CD4-positive, alpha-beta memory T cell (primary cell): ENCODE measurements at regions not wholly inside any gene's neighbourhood (a gene's known extent, or its start where the extent isn't known, plus 50 kb on each side); places are given as distances from the start of the nearest gene placed in this dataset.

Experiments
- CTCF ChIA-PET: fragments of 350-600 bp; sonication (Branson Sonifier 250); formaldehyde crosslinking; loops from one replicate; lab custom pipeline; 2021; ENCODE audit warnings: inconsistent platforms; ENCODE audit not compliant: partially characterized antibody; lab: Charles Lee
- POLR2A ChIA-PET: fragments of 350-600 bp; sonication (Branson Sonifier 250); formaldehyde crosslinking; loops from one replicate; lab custom pipeline; 2021; ENCODE audit not compliant: partially characterized antibody; lab: Charles Lee
- DNase-seq, 5 donors: peaks; one replicate each; pipeline versions ENCODE4 v3.0.0 to v3.0.0-alpha.2; 2020 to 2022; ENCODE audit warnings: mixed read lengths in 1 of 5
- H3K27ac ChIP-seq: one replicate; pipeline ENCODE4 v1.7.0; 2013; ENCODE audit warnings: low read depth, low read length
- H3K27me3 ChIP-seq: 2 replicates; pipeline ENCODE4 v1.7.0; 2013; ENCODE audit warnings: mild to moderate bottlenecking, low read length, moderate library complexity; ENCODE audit not compliant: insufficient read depth
- H3K36me3 ChIP-seq: 2 replicates; pipeline ENCODE4 v1.7.0; 2013; ENCODE audit warnings: mild to moderate bottlenecking, low read length, moderate library complexity; ENCODE audit not compliant: insufficient read depth
- H3K4me1 ChIP-seq: 2 replicates; pipeline ENCODE4 v1.7.0; 2013; ENCODE audit warnings: mild to moderate bottlenecking, low read length, moderate library complexity; ENCODE audit not compliant: insufficient read depth
- H3K4me3 ChIP-seq, 2 donors: one replicate each; pipeline ENCODE4 v1.7.0; 2013; ENCODE audit warnings: low read length in 2 of 2, mild to moderate bottlenecking in 1 of 2
- H3K9me3 ChIP-seq, 2 donors: one replicate each; pipeline ENCODE4 v1.7.0; 2013; ENCODE audit warnings: low read length in 2 of 2, control low read depth in 1 of 2; ENCODE audit not compliant: control insufficient read depth in 1 of 2
- H3K27ac Mint-ChIP-seq, 7 donors: one replicate each; pipeline ENCODE4 v1.8.0; 2020 to 2021; ENCODE audit warnings: mixed read lengths in 7 of 7, mild to moderate bottlenecking in 6 of 7, inconsistent platforms in 3 of 7, moderate library complexity in 3 of 7
- H3K27me3 Mint-ChIP-seq, 2 donors: one replicate each; pipeline ENCODE4 v1.8.0; 2020 to 2021; ENCODE audit warnings: mixed read lengths in 2 of 2
- H3K36me3 Mint-ChIP-seq, 2 donors: one replicate each; pipeline ENCODE4 v1.8.0; 2020 to 2021; ENCODE audit warnings: mixed read lengths in 2 of 2, inconsistent platforms in 1 of 2, mild to moderate bottlenecking in 1 of 2
- H3K4me1 Mint-ChIP-seq, 4 donors: one replicate each; pipeline ENCODE4 v1.8.0; 2020 to 2021; ENCODE audit warnings: mixed read lengths in 4 of 4, mild to moderate bottlenecking in 1 of 4
- H3K4me3 Mint-ChIP-seq, 8 donors: one replicate each; pipeline ENCODE4 v1.8.0; 2020 to 2021; ENCODE audit warnings: mixed read lengths in 8 of 8, mild to moderate bottlenecking in 7 of 8, moderate library complexity in 6 of 8, inconsistent platforms in 3 of 8
- H3K9me3 Mint-ChIP-seq, 8 donors: one replicate each; pipeline ENCODE4 v1.8.0; 2020 to 2021; ENCODE audit warnings: mixed read lengths in 8 of 8, mild to moderate bottlenecking in 5 of 8, inconsistent platforms in 3 of 8, moderate library complexity in 1 of 8
- intact Hi-C: fragments of 100-400 bp; cut with micrococcal nuclease; formaldehyde crosslinking; loops from one replicate; pipeline ENCODE4 v1.15.1; 2023

- no peak overlapping the region for H3K4me3 Mint-ChIP-seq
- H3K9me3 Mint-ChIP-seq: no peaks in the 10 kb centered on the region
- H3K4me1 Mint-ChIP-seq: peaks cover 0 to 2% (median 0%) of the 10 kb centered on the region in 4 donors
- ChIA-PET CTCF (no interaction called here), POLR2A (no interaction called here)
- peaks cover 0 to under 1% of the 10 kb centered on the region in 2 donors for H3K27me3 Mint-ChIP-seq
- intact Hi-C loops: no loop called here
- DNase-seq: no peak
- no peaks in the 10 kb centered on the region for H3K27me3 ChIP-seq
- no peaks in the 10 kb centered on the region for H3K36me3 ChIP-seq
- no peaks in the 10 kb centered on the region for H3K4me1 ChIP-seq
- H3K27ac Mint-ChIP-seq: no peak overlapping the region
- H3K27ac ChIP-seq: no peak overlapping the region
- no peak overlapping the region for H3K4me3 ChIP-seq
- H3K36me3 Mint-ChIP-seq: no peaks in the 10 kb centered on the region
- H3K9me3 ChIP-seq: no peaks in the 10 kb centered on the region
These were observed 319.6 kb downstream of the AHR start for GRCh38 chr7:17617857-17618651.

GRCh38 chr7:17618652-17618974 lies 320.2 kb downstream of the AHR start:
- Mint-ChIP-seq H3K27me3 (peaks cover 0 to 2% of the 10 kb centered on the region in 2 donors), H3K36me3 (no peaks in the 10 kb centered on the region), H3K9me3 (no peaks in the 10 kb centered on the region), H3K4me3 (no peak overlapping the region), H3K4me1 (peaks cover 0 to 2% (median 0%) of the 10 kb centered on the region in 4 donors), H3K27ac (no peak overlapping the region)
- intact Hi-C loops: no loop called here
- Histone ChIP-seq H3K27ac (no peak overlapping the region), H3K36me3 (no peaks in the 10 kb centered on the region), H3K4me3 (no peak overlapping the region), H3K4me1 (no peaks in the 10 kb centered on the region), H3K9me3 (no peaks in the 10 kb centered on the region), H3K27me3 (no peaks in the 10 kb centered on the region)
- POLR2A ChIA-PET: no interaction called here
- CTCF ChIA-PET: no interaction called here
- DNase-seq: no peak

DNA sequence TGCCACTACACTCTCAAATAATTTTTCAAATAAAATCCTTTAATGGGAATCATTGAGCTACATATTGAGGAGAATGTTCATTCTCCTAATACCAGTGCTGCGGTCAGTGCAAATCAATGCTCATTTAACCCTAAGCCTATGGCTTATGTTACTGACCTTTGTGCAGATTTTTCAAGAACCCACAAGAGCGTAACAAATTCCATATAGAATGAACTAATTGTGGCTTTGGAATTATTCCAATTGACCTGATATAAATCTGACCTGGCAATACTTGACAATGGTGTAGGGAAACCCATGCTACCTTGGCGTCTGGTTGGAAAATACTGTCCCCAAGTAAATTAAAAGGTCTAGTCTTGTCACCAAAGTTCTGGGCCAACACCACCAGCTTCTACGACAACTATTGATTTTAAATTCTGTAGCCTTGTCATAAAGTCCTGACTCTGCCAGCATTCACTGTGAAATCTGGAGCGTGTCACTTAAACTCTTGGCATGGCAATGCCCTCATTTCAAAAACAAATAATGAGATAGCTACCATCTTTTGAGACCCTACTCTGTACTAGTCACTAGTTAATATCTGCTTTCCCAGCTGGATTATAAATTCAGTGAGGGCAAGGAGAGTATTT lies 320.9 kb downstream of the AHR start:
- intact Hi-C loops: no loop called here

DNA sequence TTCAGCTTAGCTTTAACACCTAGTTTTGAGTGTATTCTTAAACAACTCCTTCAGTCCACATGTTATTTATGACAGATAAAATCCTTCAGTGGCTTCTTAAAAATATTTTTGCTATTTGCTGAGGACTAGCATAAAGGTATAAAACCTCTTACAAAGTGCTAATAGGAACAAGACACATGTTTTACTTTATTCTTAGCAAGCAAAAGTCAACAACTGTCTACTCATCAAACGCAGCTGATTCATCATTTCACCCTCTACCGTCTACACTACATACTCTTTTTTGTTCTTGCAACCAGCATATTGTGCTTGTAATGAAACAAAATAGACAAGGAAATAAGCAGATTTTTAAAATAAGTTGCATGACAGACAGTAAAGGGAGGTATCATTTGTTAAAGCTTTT lies 319.7 kb downstream of the SNX13 start:
- no peak for DNase-seq
- Mint-ChIP-seq H3K9me3 (no peaks in the 10 kb centered on the region), H3K36me3 (no peaks in the 10 kb centered on the region), H3K4me3 (no peak overlapping the region), H3K27me3 (peaks cover 0 to 2% of the 10 kb centered on the region in 2 donors), H3K4me1 (peaks cover 0 to 2% (median 0%) of the 10 kb centered on the region in 4 donors), H3K27ac (no peak overlapping the region)
- H3K36me3 ChIP-seq: no peaks in the 10 kb centered on the region
- H3K9me3 ChIP-seq: no peaks in the 10 kb centered on the region
- no peaks in the 10 kb centered on the region for H3K27me3 ChIP-seq
- H3K4me1 ChIP-seq: no peaks in the 10 kb centered on the region
- CTCF ChIA-PET: no interaction called here
- POLR2A ChIA-PET: no interaction called here
- intact Hi-C loops: no loop called here
- no peak overlapping the region for H3K27ac ChIP-seq
- H3K4me3 ChIP-seq: no peak overlapping the region

More for the DNA sequence above, 320.9 kb downstream of the AHR start:
- Mint-ChIP-seq H3K4me3 (no peak overlapping the region), H3K27me3 (peaks cover 0 to 2% of the 10 kb centered on the region in 2 donors), H3K4me1 (peaks cover 0 to 2% (median 0%) of the 10 kb centered on the region in 4 donors), H3K36me3 (no peaks in the 10 kb centered on the region), H3K27ac (no peak overlapping the region), H3K9me3 (no peaks in the 10 kb centered on the region)
- Histone ChIP-seq H3K27ac (no peak overlapping the region), H3K27me3 (no peaks in the 10 kb centered on the region), H3K4me3 (no peak overlapping the region), H3K4me1 (no peaks in the 10 kb centered on the region), H3K9me3 (no peaks in the 10 kb centered on the region), H3K36me3 (no peaks in the 10 kb centered on the region)
- POLR2A ChIA-PET: no interaction called here
- DNase-seq: no peak
- CTCF ChIA-PET: no interaction called here

DNA sequence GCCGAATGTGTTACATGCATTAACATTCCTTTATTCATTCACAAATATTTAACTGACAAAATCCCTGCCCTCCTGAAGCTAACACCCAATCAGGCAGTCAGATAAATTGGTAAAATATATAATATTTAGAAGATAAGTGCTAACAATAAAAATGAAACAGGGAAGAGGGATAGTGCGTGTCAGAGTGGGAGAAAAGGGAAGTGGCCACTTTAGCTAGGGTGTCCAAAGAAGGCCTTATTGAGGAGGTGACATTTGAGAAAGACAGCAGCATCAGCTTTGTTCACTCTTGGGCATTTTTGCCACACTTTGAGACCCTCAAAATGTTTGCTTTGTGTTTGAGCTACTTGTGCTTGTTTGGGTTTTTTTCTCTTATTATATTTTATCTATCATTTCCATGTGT lies 317.8 kb downstream of the SNX13 start:
- intact Hi-C loops: no loop called here
- Mint-ChIP-seq H3K9me3 (no peaks in the 10 kb centered on the region), H3K27me3 (peaks cover 0 to 2% of the 10 kb centered on the region in 2 donors), H3K4me3 (no peak overlapping the region), H3K27ac (no peak overlapping the region), H3K36me3 (no peaks in the 10 kb centered on the region), H3K4me1 (peaks cover 0 to 2% (median 0%) of the 10 kb centered on the region in 4 donors)
- DNase-seq: no peak
- H3K4me3 ChIP-seq: no peak overlapping the region
- ChIA-PET POLR2A (no interaction called here), CTCF (no interaction called here)
- no peaks in the 10 kb centered on the region for H3K4me1 ChIP-seq
- no peaks in the 10 kb centered on the region for H3K36me3 ChIP-seq
- no peaks in the 10 kb centered on the region for H3K9me3 ChIP-seq
- no peaks in the 10 kb centered on the region for H3K27me3 ChIP-seq
- H3K27ac ChIP-seq: no peak overlapping the region

- ChIA-PET POLR2A (no interaction called here), CTCF (interaction anchor here (1.7 kb wide), 1 partner anchor 17 kb away, joined by 6 read pairs; no protein-coding TSS in a partner anchor)
- intact Hi-C loops: no loop called here
- Histone ChIP-seq H3K27me3 (no peaks in the 10 kb centered on the region), H3K36me3 (no peaks in the 10 kb centered on the region), H3K4me3 (no peak overlapping the region), H3K27ac (no peak overlapping the region), H3K9me3 (no peaks in the 10 kb centered on the region), H3K4me1 (no peaks in the 10 kb centered on the region)
- H3K36me3 Mint-ChIP-seq: no peaks in the 10 kb centered on the region
- H3K27ac Mint-ChIP-seq: no peak overlapping the region
- H3K27me3 Mint-ChIP-seq: peaks cover 0 to 2% of the 10 kb centered on the region in 2 donors
- DNase-seq: no peak
- H3K4me3 Mint-ChIP-seq: no peak overlapping the region
- no peaks in the 10 kb centered on the region for H3K9me3 Mint-ChIP-seq
- no peaks in the 10 kb centered on the region for H3K4me1 Mint-ChIP-seq
These were observed 316.6 kb downstream of the SNX13 start for GRCh38 chr7:17623546-17624185.

GRCh38 chr7:17624379-17624778 lies 315.9 kb downstream of the SNX13 start:
- no peak overlapping the region for H3K27ac ChIP-seq
- no peak for DNase-seq
- no peaks in the 10 kb centered on the region for H3K36me3 ChIP-seq
- ChIA-PET POLR2A (no interaction called here), CTCF (interaction anchor here (1.7 kb wide), 1 partner anchor 17 kb away, joined by 6 read pairs; no protein-coding TSS in a partner anchor)
- Mint-ChIP-seq H3K27me3 (peaks cover 0 to 2% of the 10 kb centered on the region in 2 donors), H3K36me3 (no peaks in the 10 kb centered on the region), H3K9me3 (no peaks in the 10 kb centered on the region), H3K27ac (no peak overlapping the region), H3K4me1 (no peaks in the 10 kb centered on the region), H3K4me3 (no peak overlapping the region)
- H3K27me3 ChIP-seq: no peaks in the 10 kb centered on the region
- H3K9me3 ChIP-seq: no peaks in the 10 kb centered on the region
- H3K4me1 ChIP-seq: no peaks in the 10 kb centered on the region
- intact Hi-C loops: no loop called here
- H3K4me3 ChIP-seq: no peak overlapping the region
